Ovary (tissue), 7 donors: ENCODE measurements at regions not wholly inside any gene's neighbourhood (a gene's known extent, or its start where the extent isn't known, plus 50 kb on each side); places are given as distances from the start of the nearest gene placed in this dataset.
"Not testable (repeated sequence)": the region's sequence is repeated elsewhere in the genome, so short reads cannot be mapped to it uniquely, and the experiment has no call there.

Experiments
- DNase-seq, 5 donors: peaks; one replicate each; pipeline ENCODE4 v3.0.0-alpha.2; 2019 to 2020
- H3K27ac ChIP-seq, 2 donors: fragments of 200-600 bp; one replicate each; pipeline versions ENCODE4 v1.5.1 to v1.8.0; 2019 to 2022
- H3K27me3 ChIP-seq: fragments of 200-600 bp; one replicate; pipeline ENCODE4 v1.8.0; 2022
- H3K36me3 ChIP-seq: fragments of 200-600 bp; sonication (generic); one replicate; pipeline ENCODE4 v1.5.1; 2019
- H3K4me1 ChIP-seq: one replicate; pipeline ENCODE4 v1.8.1; 2013; ENCODE audit warnings: mild to moderate bottlenecking, moderate library complexity; ENCODE audit not compliant: insufficient read depth
- H3K4me3 ChIP-seq: fragments of 200-600 bp; sonication (generic); one replicate; pipeline ENCODE4 v1.5.1; 2017
- H3K9me3 ChIP-seq, 2 donors: fragments of 200-600 bp in 1 of 2; sonication (generic) in 1 of 2; one replicate each; pipeline versions ENCODE4 v1.5.1 to v1.8.1; 2013 to 2019; ENCODE audit warnings: mild to moderate bottlenecking in 1 of 2, moderate library complexity in 1 of 2
- WGBS, 3 donors: extraction: QIAGEN DNeasy Blood & Tissue Kit in 1 of 3; methylation state at CpG; one replicate each; pipeline versions ENCODE4 v1.1.5 to v1.1.7; 2013 to 2017; 5-methylcytosine and 5-hydroxymethylcytosine counted together
- intact Hi-C, 4 donors: fragments of 100-400 bp; cut with DNase I; formaldehyde crosslinking; loops; one replicate each; pipeline versions ENCODE4 v1.11.0 to v1.15.1; 2022 to 2023
- donor health status: DM: no; HTN: no; CAD: no; lungs with moderate emphysema.
- donor health status: DM: no; HTN: no; CAD: no.
- donor health status: Bipolar disorder and iron deficiency.
- donor health status: DM: no; HTN: no; CAD: no.
- donor health status: DM: yes; HTN: yes; CAD: no.

- WGBS, 3 donors = 3 to 12% (median 4%) methylated on average over 6 to 9 of the region's 14 CpGs
- H3K4me1 ChIP-seq, DNase-seq, H3K27ac ChIP-seq, H3K4me3 ChIP-seq, H3K36me3 ChIP-seq, H3K27me3 ChIP-seq, H3K9me3 ChIP-seq, intact Hi-C loops: not testable (repeated sequence)
Measured at GRCh38 chr2:111494288-111494980, 373.7 kb downstream of the BCL2L11 start.

- intact Hi-C loops, H3K4me1 ChIP-seq, H3K27ac ChIP-seq: not testable (repeated sequence)
Measured at GRCh38 chr2:111494981-111495315, 374.2 kb downstream of the BCL2L11 start.

DNA sequence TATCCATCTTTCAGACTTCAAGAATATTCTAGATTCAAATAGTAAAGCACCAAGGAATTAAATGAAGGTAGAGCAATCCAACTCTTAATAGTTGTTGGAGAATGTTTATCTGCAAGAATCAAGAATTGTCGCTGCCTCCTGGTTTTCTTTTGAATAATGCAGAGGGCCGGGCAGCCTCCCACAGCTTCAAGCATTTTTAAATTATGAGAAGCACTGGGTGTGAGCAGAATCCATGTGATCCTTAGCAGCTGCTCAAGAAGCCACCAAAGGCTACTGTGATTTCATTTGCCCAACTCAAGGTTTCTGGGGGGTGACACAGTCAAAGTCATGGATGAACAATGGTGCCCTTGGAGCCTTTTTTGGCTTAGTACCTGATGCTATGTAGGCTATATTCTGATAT, 374.9 kb downstream of the BCL2L11 start:
- intact Hi-C loops, H3K27ac ChIP-seq, H3K4me1 ChIP-seq, DNase-seq, H3K27me3 ChIP-seq, H3K4me3 ChIP-seq, H3K9me3 ChIP-seq, H3K36me3 ChIP-seq: not testable (repeated sequence)
- WGBS, 3 donors = 18 to 38% (median 26%) methylated on average over 2 of the region's 2 CpGs

More at GRCh38 chr2:111494981-111495315, 374.2 kb downstream of the BCL2L11 start:
- WGBS, 3 donors = 0 to 3% (median 0%) methylated on average over 4 to 5 of the region's 7 CpGs
- not testable (repeated sequence) for H3K36me3 ChIP-seq, H3K4me3 ChIP-seq, DNase-seq, H3K9me3 ChIP-seq, H3K27me3 ChIP-seq

GRCh38 chr2:111496176-111496575, 375.5 kb downstream of the BCL2L11 start:
- H3K4me3 ChIP-seq, H3K27me3 ChIP-seq, DNase-seq, H3K27ac ChIP-seq, intact Hi-C loops, H3K4me1 ChIP-seq, H3K9me3 ChIP-seq, H3K36me3 ChIP-seq: not testable (repeated sequence)
- 43 to 55% (median 44%) methylated on average over 2 of the region's 2 CpGs for WGBS, 3 donors

DNA sequence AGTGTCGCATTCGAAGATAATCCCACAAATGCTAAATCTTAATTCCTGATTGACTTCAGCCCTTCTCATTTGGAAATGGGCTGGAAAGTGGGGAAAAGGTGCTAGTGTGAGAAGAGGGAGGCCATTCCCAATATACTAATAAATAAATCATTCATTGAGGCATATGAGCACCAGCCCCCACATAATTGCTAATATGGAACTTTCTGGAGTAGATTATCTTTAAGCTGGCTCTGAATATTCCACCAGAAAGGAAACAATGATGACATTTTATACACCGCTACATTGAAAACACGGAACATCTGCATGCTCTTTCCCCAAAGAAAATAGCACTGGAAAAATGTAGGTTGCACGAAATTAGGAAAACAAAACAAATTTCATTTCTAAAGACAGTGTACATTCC, 376.1 kb downstream of the BCL2L11 start:
- H3K9me3 ChIP-seq, H3K27ac ChIP-seq, H3K27me3 ChIP-seq, DNase-seq, H3K4me3 ChIP-seq, intact Hi-C loops, H3K36me3 ChIP-seq, H3K4me1 ChIP-seq: not testable (repeated sequence)
- WGBS, 3 donors = 42 to 57% (median 49%) methylated on average over 4 to 5 of the region's 5 CpGs

DNA sequence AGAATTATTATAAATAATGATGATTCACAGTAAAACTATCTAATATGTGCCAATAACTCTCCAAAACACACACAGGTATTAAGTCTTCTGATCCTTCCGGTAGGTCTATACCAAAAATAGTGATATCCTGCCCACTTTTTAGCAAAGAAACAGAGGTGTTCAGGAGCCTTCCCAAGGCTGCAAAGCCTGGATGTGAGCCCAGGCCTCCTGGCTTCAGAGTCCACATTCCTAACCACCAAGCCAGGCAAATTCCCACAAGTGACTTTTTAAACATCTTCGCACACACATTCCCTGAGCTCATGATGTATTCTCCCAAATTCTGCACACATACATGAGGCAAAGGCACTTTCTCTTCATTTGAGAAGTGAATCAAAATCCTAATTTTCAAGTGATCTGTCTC, 376.6 kb downstream of the BCL2L11 start:
- H3K4me3 ChIP-seq, intact Hi-C loops, H3K36me3 ChIP-seq, H3K4me1 ChIP-seq, H3K27ac ChIP-seq, DNase-seq, H3K27me3 ChIP-seq, H3K9me3 ChIP-seq: not testable (repeated sequence)
- WGBS, 3 donors = 0 to 25% (median 12%) methylated on average over 2 of the region's 2 CpGs

GRCh38 chr2:111500536-111501062, 379.9 kb downstream of the BCL2L11 start:
- intact Hi-C loops, DNase-seq, H3K27me3 ChIP-seq, H3K4me1 ChIP-seq, H3K4me3 ChIP-seq, H3K27ac ChIP-seq, H3K36me3 ChIP-seq, H3K9me3 ChIP-seq: not testable (repeated sequence)
- 69 to 81% (median 72%) methylated on average over 2 of the region's 3 CpGs for WGBS, 3 donors

GRCh38 chr2:111503844-111504570, 380.0 kb downstream of the ANAPC1 start:
- H3K27me3 ChIP-seq, H3K4me1 ChIP-seq, H3K27ac ChIP-seq, DNase-seq, intact Hi-C loops, H3K4me3 ChIP-seq, H3K36me3 ChIP-seq, H3K9me3 ChIP-seq: not testable (repeated sequence)
- WGBS, 3 donors = 0 to 20% (median 0%) methylated on average over 1 to 2 of the region's 5 CpGs

GRCh38 chr2:111504571-111504942, 379.4 kb downstream of the ANAPC1 start:
- H3K27ac ChIP-seq, intact Hi-C loops, H3K36me3 ChIP-seq, H3K4me3 ChIP-seq, DNase-seq, H3K9me3 ChIP-seq, H3K4me1 ChIP-seq, H3K27me3 ChIP-seq: not testable (repeated sequence)
- WGBS, 3 donors = 62 to 68% (median 64%) methylated on average over 1 of the region's 2 CpGs

DNA sequence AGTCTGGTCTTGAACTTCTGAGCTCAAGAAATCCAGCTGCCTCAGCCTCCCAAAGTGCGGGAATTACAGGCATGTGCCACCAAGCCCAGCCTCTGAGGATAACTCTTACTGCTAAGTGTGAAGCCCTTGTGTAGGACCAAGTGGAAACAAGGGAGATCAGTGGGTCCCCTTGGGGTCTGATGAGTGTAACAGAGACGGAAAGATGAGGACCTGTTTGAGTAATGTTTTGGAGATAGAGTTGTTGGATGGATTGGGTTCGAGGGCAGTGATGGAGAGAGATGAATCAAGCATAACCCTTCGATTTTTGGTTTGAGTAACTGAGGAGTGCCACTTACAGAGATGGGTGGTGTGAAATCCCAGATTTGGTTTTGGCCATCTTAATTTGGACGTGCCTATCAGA, 378.7 kb downstream of the ANAPC1 start:
- DNase-seq, H3K36me3 ChIP-seq, H3K9me3 ChIP-seq, H3K4me1 ChIP-seq, intact Hi-C loops, H3K4me3 ChIP-seq, H3K27ac ChIP-seq, H3K27me3 ChIP-seq: not testable (repeated sequence)
- WGBS, 3 donors = 45 to 70% (median 68%) methylated on average over 4 to 5 of the region's 5 CpGs

DNA sequence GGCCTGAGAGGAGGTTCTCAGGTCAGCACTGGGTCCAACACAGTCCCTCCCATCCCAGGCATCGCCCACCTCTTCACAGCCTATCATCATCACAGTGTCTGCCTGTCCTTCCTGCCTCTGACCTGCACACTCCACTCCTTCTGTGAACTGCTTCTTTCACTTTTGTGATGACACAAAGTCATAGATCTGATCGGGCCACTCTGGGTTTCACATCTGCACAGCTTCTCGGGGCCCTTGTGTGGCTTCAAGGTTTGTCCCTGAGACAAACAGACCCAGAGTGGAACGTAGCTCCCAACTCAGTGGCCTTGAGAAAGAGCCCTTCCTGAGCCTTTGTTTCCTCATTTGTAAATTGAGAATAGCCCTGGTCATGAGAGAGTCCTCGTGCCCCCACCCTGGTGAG, 377.1 kb downstream of the ANAPC1 start:
- H3K4me1 ChIP-seq, H3K36me3 ChIP-seq, intact Hi-C loops, H3K27ac ChIP-seq, H3K27me3 ChIP-seq, H3K4me3 ChIP-seq, DNase-seq, H3K9me3 ChIP-seq: not testable (repeated sequence)
- WGBS, 3 donors = 69 to 81% (median 75%) methylated on average over 4 of the region's 5 CpGs

DNA sequence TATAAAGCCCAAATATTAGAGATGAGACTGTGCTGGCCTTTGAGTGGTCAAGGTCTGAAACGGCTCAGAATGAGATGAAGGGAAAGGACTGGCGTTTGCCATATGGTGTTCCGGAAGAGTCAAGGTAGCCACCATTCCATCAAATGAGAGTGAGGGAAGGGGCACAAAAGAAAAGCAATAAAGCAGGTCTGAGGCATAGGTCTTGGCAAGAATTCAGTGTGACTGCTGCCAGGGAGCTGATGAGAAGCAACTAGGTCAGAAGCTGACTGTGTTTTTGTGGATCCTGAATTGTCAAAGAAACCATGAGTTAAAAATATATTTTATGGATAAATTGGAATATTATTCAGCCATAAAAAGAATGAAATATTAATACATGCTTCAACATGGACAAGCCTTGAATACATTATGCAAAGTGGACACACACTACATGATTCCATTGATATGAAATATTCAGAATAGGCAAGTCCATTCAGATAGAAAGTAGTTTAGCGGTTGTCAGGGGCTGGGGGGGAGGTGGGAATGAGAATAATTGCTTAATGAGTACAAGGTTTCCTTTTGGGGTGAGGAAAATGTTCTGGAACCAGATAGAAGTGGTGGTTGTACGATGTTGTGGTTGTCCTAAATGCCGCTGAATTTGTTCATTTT, 374.6 kb downstream of the ANAPC1 start:
- intact Hi-C loops, H3K36me3 ChIP-seq, H3K9me3 ChIP-seq, H3K27me3 ChIP-seq, H3K4me1 ChIP-seq, DNase-seq, H3K27ac ChIP-seq, H3K4me3 ChIP-seq: not testable (repeated sequence)
- WGBS, 3 donors = 80 to 87% (median 83%) methylated on average over 6 of the region's 6 CpGs
